HCEC 1CT (cell line): ENCODE measurements at regions not wholly inside any gene's neighbourhood (a gene's known extent, or its start where the extent isn't known, plus 50 kb on each side); places are given as distances from the start of the nearest gene placed in this dataset.
"Not testable (repeated sequence)": the region's sequence is repeated elsewhere in the genome, so short reads cannot be mapped to it uniquely, and the experiment has no call there.

Experiments used
- DNase-seq: peaks from one replicate; pipeline ENCODE4 v3.0.0-alpha.2; 2017

- no peak for DNase-seq
These were observed 71.6 kb upstream of the SGIP1 start for GRCh38 chr1:66462313-66462712.

- no peak for DNase-seq
These were observed 69.6 kb upstream of the SGIP1 start for GRCh38 chr1:66464351-66464750.

DNA sequence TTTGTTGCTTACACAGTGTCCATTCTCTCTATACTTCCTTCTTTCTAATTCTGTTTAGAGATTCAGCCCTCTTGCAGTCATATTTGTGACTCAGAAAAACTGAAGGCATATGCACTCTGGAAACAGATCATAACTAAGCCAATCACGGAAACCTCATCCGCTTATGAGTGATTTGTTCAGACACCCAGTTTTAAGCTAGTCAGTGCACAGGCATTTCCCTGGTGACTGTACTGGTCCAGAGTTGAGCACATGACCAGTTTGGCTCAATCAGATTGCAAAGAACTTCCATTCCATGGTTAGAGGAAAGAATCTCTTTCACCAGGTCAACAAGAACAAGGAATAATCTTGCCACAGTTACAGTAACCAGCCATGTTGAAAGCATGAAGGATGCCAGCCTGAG, 69.2 kb upstream of the SGIP1 start:
- DNase-seq = peak; percentile 99

DNA sequence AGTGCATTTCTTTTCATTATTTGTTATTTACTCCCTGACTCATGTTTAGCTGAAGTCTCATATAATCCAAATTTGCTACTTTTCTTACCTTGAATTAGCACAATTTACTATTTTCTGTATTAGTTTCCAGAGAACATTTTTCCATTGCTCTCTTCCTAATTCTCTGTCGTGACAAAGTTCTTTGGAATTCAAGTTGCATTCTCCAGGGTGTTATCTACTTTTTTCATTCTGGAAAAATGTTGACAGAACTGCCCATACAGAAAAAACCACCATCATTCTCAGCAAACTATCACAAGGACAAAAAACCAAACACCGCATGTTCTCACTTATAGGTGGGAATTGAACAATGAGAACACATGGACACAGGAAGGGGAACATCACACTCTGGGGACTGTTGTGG, 67.3 kb upstream of the SGIP1 start:
- DNase-seq = peak; percentile 65

GRCh38 chr1:66468722-66469121, 65.2 kb upstream of the SGIP1 start:
- no peak for DNase-seq

DNA sequence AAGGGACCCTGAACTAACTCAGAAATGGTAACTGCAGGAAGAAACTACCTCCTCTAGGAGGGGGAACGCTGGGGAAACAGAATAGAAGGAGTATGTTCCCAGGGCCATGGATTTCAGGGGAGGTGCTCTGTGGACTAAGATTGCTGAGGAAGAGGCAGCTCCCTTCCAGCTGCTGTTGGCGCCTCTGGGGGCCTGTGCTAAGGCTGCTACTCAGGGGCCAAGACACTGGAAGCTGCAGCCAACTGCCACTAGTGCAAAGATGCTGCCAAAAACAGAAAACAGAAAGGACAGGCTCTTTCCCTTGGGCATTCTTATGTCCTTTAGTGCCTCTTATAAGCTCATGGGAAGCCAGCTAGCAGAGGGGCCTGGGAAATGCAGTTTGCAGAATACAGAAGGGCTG, 58.0 kb upstream of the SGIP1 start:
- DNase-seq = no peak

DNA sequence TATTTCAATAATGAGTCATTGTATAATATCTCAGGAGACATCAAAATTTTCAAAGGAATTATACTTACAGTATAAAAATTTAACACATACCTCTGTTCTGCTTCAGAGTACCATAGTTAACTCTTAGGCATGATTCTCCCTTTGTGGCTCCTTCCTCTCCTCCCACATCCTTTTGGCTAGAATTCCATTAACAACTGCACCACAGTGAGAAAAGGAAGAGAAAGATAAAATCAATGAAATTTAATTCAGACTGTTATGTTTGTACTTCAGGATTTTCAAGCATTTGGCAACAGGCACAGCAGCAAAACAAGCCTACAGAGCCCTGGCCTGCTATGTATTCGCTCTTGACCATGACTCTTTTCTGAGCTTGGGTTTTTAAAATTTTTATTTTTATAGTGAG, 57.2 kb upstream of the SGIP1 start:
- DNase-seq = no peak

DNA sequence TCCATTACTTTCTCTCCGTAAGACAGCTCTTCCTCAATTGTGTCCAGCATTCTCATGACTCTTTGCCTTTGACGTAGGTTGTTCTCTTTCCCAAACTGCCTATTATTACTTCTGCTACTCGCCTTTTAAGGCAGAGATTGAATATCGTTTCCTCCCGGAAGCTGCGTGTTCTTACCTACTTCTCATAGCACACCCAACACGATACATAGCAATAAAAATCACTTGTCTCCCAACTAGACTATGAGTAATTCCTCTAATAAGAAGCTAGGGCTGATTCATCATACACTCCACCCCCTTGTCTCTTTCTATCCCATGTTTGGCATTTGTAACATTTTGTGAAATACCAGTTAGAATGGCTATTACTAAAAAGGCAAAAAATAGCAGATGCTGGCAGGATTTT, 55.8 kb upstream of the SGIP1 start:
- DNase-seq = peak; percentile 83

DNA sequence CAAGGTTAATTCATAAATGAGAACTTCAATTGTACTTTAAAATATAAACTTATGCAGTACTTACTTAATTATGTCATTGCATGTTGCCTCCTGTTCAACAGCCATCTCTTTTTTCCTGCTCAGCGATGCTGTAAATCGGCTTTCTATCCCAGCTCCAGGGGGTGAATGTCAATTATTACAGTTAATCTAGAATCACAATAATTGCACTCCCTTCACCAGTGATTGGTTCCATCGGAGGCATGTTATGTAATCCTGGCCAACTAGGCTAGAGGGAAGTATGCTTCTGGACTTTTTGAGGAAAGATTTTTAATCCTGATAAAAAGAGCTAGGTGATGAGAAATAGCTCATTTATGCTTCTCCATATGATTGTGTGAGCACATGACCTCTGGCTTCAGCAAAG, 53.8 kb upstream of the SGIP1 start:
- no peak for DNase-seq

DNA sequence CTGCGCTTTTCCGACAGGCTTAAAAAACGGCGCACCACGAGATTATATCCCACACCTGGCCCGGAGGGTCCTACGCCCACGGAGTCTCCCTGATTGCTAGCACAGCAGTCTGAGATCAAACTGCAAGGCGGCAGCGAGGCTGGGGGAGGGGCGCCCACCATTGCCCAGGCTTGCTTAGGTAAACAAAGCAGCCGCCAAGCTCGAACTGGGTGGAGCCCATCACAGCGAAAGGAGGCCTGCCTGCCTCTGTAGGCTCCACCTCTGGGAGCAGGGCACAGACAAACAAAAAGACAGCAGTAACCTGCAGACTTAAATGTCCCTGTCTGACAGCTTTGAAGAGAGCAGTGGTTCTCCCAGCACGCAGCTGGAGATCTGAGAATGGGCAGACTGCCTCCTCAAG, 52.7 kb upstream of the SGIP1 start:
- DNase-seq = not testable (repeated sequence)
